ENCODE measurements at regions not wholly inside any gene's neighbourhood (a gene's known extent, or its start where the extent isn't known, plus 50 kb on each side); places are given as distances from the start of the nearest gene placed in this dataset.

DNA sequence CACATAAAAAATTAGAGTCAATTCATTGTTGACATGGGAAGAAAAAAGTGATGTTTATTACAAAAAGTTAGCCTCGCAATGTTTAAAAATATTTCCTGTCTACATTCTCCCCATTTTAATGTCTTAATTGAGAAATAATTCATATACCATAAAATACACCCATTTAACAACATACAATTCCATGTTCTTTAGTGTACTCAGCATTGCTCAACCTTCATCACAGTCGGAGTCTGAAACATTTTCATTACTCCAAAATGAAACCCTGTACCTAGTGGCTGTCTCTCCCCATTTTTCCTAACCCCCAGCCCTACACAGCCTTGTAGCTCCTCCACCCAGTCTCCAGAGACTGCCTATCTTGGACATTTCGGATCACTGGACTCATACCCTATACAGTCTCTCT, 103.9 kb upstream of the CBLN2 start (continued):
- TF ChIP-seq, protein P1, sequence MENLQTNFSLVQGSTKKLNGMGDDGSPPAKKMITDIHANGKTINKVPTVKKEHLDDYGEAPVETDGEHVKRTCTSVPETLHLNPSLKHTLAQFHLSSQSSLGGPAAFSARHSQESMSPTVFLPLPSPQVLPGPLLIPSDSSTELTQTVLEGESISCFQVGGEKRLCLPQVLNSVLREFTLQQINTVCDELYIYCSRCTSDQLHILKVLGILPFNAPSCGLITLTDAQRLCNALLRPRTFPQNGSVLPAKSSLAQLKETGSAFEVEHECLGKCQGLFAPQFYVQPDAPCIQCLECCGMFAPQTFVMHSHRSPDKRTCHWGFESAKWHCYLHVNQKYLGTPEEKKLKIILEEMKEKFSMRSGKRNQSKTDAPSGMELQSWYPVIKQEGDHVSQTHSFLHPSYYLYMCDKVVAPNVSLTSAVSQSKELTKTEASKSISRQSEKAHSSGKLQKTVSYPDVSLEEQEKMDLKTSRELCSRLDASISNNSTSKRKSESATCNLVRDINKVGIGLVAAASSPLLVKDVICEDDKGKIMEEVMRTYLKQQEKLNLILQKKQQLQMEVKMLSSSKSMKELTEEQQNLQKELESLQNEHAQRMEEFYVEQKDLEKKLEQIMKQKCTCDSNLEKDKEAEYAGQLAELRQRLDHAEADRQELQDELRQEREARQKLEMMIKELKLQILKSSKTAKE (IDR thresholded peaks at IDR 0.05; ENCODE audit: low read depth, poor library complexity, severe bottlenecking): no peak
- TF ChIP-seq, protein P2, sequence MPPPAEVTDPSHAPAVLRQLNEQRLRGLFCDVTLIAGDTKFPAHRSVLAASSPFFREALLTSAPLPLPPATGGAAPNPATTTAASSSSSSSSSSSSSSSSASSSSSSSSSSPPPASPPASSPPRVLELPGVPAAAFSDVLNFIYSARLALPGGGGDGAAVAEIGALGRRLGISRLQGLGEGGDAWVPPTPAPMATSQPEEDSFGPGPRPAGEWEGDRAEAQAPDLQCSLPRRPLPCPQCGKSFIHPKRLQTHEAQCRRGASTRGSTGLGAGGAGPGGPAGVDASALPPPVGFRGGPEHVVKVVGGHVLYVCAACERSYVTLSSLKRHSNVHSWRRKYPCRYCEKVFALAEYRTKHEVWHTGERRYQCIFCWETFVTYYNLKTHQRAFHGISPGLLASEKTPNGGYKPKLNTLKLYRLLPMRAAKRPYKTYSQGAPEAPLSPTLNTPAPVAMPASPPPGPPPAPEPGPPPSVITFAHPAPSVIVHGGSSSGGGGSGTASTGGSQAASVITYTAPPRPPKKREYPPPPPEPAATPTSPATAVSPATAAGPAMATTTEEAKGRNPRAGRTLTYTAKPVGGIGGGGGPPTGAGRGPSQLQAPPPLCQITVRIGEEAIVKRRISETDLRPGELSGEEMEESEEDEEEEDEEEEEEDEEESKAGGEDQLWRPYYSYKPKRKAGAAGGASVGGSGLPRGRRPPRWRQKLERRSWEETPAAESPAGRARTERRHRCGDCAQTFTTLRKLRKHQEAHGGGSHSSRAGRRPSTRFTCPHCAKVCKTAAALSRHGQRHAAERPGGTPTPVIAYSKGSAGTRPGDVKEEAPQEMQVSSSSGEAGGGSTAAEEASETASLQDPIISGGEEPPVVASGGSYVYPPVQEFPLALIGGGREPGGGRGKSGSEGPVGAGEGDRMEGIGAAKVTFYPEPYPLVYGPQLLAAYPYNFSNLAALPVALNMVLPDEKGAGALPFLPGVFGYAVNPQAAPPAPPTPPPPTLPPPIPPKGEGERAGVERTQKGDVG (CRISPR knock-in tag; IDR thresholded peaks at IDR 0.05): no peak
- no peak for TF ChIP-seq POLR2AphosphoS5 (IDR thresholded peaks at IDR 0.05; ENCODE audit: low read length)

DNA sequence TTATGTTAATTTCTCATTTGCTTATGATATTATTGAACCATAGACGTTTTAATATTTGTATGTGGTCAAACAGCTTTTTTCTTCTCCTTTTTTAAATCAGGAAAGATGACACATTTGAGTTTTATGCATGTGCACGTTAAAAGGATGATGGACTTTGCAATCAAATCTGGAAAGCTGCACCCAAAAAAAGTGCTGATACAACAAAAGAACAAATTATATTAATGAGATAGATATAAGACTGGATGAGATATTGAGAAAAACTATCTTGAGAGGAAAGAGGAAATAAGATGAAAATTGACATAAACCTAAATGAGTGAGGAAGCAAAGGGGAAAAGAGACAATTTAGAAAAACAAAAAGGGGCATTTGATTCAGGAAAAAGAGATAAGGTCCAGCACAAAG, 96.4 kb upstream of the CBLN2 start:
- ChIA-PET RAD21 (ENCODE audit: unreplicated experiment) (no interaction called here), SMC1A (ENCODE audit: uncharacterized antibody, unreplicated experiment) (no interaction called here), CTCF (interaction anchor here (1.4 kb wide), 1 partner anchor 32 kb away, joined by 4 read pairs; no protein-coding TSS in a partner anchor), POLR2A (no interaction called here)
- H3K27me3 ChIP-seq (replicated peaks in 1 of 2; ENCODE audit: control insufficient read depth in 2 of 2, insufficient read depth in 2 of 2, low read length in 1 of 2): no peaks in the 10 kb centered on the region
- no peak for FAIRE-seq
- no peak for ATAC-seq
- whole genome bisulfite sequencing (ENCODE audit: insufficient coverage, insufficient replicate concordance, low lambda C conversion rate, missing lambda C conversion rate): 2% methylated on average over 2 of the region's 2 CpGs
- no peaks in the 10 kb centered on the region for H3K4me1 ChIP-seq (ENCODE audit: control insufficient read depth, insufficient read depth, low read length)
- no peak overlapping the region for H3K4me3 ChIP-seq
- no peak overlapping the region for H3K4me2 ChIP-seq (ENCODE audit: control insufficient read depth, insufficient read depth)
- no peaks in the 10 kb centered on the region for H4K20me1 ChIP-seq (ENCODE audit: control insufficient read depth, insufficient read depth)
- BruUV-seq (replicated peaks): no TSS peak
- no peaks in the 10 kb centered on the region for H3K36me3 ChIP-seq (ENCODE audit: control insufficient read depth in 2 of 2, insufficient read depth in 2 of 2, low read length in 1 of 2)
- intact Hi-C loops (cut with micrococcal nuclease; ENCODE audit: unreplicated experiment) (no loop called here), in situ Hi-C loops (cut with MboI) (no loop called here)
- no peak for DNase-seq (ENCODE audit: low read depth, low spot score)
- no peaks in the 10 kb centered on the region for H3K79me2 ChIP-seq (ENCODE audit: control insufficient read depth, insufficient read depth, low read length)
- H3K9ac ChIP-seq (ENCODE audit: control insufficient read depth, insufficient read depth, low read length): no peak overlapping the region
- no peak overlapping the region for H2AFZ ChIP-seq (ENCODE audit: control insufficient read depth, low read depth, low read length)
- H3K9me3 ChIP-seq (replicated peaks; ENCODE audit: control insufficient read depth, insufficient read depth, low read length): no peaks in the 10 kb centered on the region
- H3K27ac ChIP-seq (ENCODE audit: control insufficient read depth, insufficient read depth): no peak overlapping the region
- TF ChIP-seq POLR2AphosphoS5 (IDR thresholded peaks at IDR 0.05; ENCODE audit: low read length) (no peak), RFX5 (IDR thresholded peaks at IDR 0.05; ENCODE audit: low read depth, low read length) (no peak), TAF1 (IDR thresholded peaks at IDR 0.05; ENCODE audit: borderline replicate concordance, low read depth, low read length) (no peak), SIN3A (IDR thresholded peaks at IDR 0.05; ENCODE audit: low read depth, low read length) (no peak)
- TF ChIP-seq, protein P3, sequence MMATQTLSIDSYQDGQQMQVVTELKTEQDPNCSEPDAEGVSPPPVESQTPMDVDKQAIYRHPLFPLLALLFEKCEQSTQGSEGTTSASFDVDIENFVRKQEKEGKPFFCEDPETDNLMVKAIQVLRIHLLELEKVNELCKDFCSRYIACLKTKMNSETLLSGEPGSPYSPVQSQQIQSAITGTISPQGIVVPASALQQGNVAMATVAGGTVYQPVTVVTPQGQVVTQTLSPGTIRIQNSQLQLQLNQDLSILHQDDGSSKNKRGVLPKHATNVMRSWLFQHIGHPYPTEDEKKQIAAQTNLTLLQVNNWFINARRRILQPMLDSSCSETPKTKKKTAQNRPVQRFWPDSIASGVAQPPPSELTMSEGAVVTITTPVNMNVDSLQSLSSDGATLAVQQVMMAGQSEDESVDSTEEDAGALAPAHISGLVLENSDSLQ (IDR thresholded peaks at IDR 0.05): no peak
- TF ChIP-seq, protein P4, sequence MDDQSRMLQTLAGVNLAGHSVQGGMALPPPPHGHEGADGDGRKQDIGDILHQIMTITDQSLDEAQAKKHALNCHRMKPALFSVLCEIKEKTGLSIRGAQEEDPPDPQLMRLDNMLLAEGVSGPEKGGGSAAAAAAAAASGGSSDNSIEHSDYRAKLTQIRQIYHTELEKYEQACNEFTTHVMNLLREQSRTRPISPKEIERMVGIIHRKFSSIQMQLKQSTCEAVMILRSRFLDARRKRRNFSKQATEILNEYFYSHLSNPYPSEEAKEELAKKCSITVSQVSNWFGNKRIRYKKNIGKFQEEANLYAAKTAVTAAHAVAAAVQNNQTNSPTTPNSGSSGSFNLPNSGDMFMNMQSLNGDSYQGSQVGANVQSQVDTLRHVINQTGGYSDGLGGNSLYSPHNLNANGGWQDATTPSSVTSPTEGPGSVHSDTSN (IDR thresholded peaks at IDR 0.05; ENCODE audit: insufficient replicate concordance, low read depth, low read length): no peak
- TF ChIP-seq, protein P5, sequence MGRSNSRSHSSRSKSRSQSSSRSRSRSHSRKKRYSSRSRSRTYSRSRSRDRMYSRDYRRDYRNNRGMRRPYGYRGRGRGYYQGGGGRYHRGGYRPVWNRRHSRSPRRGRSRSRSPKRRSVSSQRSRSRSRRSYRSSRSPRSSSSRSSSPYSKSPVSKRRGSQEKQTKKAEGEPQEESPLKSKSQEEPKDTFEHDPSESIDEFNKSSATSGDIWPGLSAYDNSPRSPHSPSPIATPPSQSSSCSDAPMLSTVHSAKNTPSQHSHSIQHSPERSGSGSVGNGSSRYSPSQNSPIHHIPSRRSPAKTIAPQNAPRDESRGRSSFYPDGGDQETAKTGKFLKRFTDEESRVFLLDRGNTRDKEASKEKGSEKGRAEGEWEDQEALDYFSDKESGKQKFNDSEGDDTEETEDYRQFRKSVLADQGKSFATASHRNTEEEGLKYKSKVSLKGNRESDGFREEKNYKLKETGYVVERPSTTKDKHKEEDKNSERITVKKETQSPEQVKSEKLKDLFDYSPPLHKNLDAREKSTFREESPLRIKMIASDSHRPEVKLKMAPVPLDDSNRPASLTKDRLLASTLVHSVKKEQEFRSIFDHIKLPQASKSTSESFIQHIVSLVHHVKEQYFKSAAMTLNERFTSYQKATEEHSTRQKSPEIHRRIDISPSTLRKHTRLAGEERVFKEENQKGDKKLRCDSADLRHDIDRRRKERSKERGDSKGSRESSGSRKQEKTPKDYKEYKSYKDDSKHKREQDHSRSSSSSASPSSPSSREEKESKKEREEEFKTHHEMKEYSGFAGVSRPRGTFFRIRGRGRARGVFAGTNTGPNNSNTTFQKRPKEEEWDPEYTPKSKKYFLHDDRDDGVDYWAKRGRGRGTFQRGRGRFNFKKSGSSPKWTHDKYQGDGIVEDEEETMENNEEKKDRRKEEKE (IDR thresholded peaks at IDR 0.05): no peak
- TF ChIP-seq, protein P6, sequence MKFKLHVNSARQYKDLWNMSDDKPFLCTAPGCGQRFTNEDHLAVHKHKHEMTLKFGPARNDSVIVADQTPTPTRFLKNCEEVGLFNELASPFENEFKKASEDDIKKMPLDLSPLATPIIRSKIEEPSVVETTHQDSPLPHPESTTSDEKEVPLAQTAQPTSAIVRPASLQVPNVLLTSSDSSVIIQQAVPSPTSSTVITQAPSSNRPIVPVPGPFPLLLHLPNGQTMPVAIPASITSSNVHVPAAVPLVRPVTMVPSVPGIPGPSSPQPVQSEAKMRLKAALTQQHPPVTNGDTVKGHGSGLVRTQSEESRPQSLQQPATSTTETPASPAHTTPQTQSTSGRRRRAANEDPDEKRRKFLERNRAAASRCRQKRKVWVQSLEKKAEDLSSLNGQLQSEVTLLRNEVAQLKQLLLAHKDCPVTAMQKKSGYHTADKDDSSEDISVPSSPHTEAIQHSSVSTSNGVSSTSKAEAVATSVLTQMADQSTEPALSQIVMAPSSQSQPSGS (IDR thresholded peaks at IDR 0.05; ENCODE audit: low read length): no peak
